GM13976 (cell line): ENCODE measurements at regions not wholly inside any gene's neighbourhood (a gene's known extent, or its start where the extent isn't known, plus 50 kb on each side); places are given as distances from the start of the nearest gene placed in this dataset.

ENCODE experiments used
- DNase-seq: peaks from one replicate; pipeline ENCODE4 v3.0.0; 2012; ENCODE audit warnings: low spot score
- CTCF ChIP-seq: IDR thresholded peaks from 2 replicates; pipeline ENCODE4 v1.5.1; 2012; ENCODE audit warnings: borderline replicate concordance, mild to moderate bottlenecking; ENCODE audit not compliant: insufficient read depth; ENCODE audit errors: extremely low read depth, missing control alignments, control extremely low read depth
- in situ Hi-C: fragments of 300-500 bp; cut with MboI; formaldehyde crosslinking; loops from one replicate; pipeline ENCODE4 v1.12.0; 2022; ENCODE audit warnings: low sequenced_read_pairs, mixed read lengths, inconsistent platforms; ENCODE audit not compliant: unreplicated experiment

- TF ChIP-seq CTCF = no peak
- DNase-seq = no peak
- in situ Hi-C loops = no loop called here
Observed at GRCh38 chr18:40235836-40236235, 1719.2 kb upstream of the PIK3C3 start.

- in situ Hi-C loops = no loop called here
- DNase-seq = no peak
- TF ChIP-seq CTCF = no peak
Observed at GRCh38 chr18:40235323-40235722, 1719.7 kb upstream of the PIK3C3 start.

- no peak for DNase-seq
- TF ChIP-seq CTCF = no peak
- in situ Hi-C loops = no loop called here
Observed at GRCh38 chr18:40233931-40234616, 1721.0 kb upstream of the PIK3C3 start.

- in situ Hi-C loops = no loop called here
- DNase-seq = no peak
- no peak for TF ChIP-seq CTCF
Observed at GRCh38 chr18:40222776-40223175, 1732.3 kb upstream of the PIK3C3 start.

GRCh38 chr18:40216856-40217255 is 1738.2 kb upstream of the PIK3C3 start:
- TF ChIP-seq CTCF = no peak
- DNase-seq = no peak
- in situ Hi-C loops = no loop called here

- in situ Hi-C loops = no loop called here
- DNase-seq = no peak
- no peak for TF ChIP-seq CTCF
Observed at GRCh38 chr18:40215979-40216378, 1739.1 kb upstream of the PIK3C3 start.

- DNase-seq = no peak
- no peak for TF ChIP-seq CTCF
- in situ Hi-C loops = no loop called here
Observed at GRCh38 chr18:40210696-40211095, 1744.3 kb upstream of the PIK3C3 start.
